ENCODE measurements at regions not wholly inside any gene's neighbourhood (a gene's known extent, or its start where the extent isn't known, plus 50 kb on each side); places are given as distances from the start of the nearest gene placed in this dataset.

- no peak for DNase-seq (ENCODE audit: low spot score in 2 of 2)
- no peak overlapping the region for H3K4me3 ChIP-seq (ENCODE audit: low read depth, poor library complexity, severe bottlenecking)
- intact Hi-C loops (cut with DNase I; ENCODE audit: low total_unique reads) = no loop called here
- TF ChIP-seq POLR2A (IDR thresholded peaks at IDR 0.05) = no peak
- no peak for TF ChIP-seq CTCF (IDR thresholded peaks at IDR 0.05)
These were observed 327.1 kb upstream of the MTNR1B start for GRCh38 chr11:92642177-92642931.

DNA sequence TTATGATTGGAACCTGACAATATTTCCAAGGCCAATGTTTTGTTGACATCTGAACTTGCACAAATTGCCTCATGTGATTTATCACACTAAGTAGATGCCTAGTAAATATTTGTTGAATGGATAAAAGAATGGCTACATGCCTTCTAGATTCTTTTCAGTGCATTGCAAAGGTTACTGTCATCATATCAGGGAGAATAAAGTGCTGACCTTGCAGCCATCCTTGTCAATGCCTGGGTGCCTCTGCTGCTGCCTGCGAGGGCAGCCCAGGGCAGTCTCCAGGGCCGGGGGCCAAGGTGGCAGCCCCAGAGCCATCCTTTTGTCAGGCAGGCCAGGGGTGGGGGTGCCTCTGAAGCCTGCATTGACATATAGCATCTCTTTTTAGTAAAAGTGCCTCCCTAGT, 325.6 kb upstream of the MTNR1B start:
- DNase-seq (ENCODE audit: low spot score in 2 of 2) = no peak
- no peak for TF ChIP-seq CTCF (IDR thresholded peaks at IDR 0.05)
- TF ChIP-seq POLR2A (IDR thresholded peaks at IDR 0.05) = no peak
- intact Hi-C loops (cut with DNase I; ENCODE audit: low total_unique reads) = no loop called here
- 65 to 67% methylated on average over 2 of the region's 2 CpGs for WGBS, 2 donors
- no peak overlapping the region for H3K4me3 ChIP-seq (ENCODE audit: low read depth, poor library complexity, severe bottlenecking)

- 75 to 79% methylated on average over 10 of the region's 10 CpGs for WGBS, 2 donors
- no peak for DNase-seq (ENCODE audit: low spot score in 2 of 2)
- TF ChIP-seq POLR2A (IDR thresholded peaks at IDR 0.05) (no peak), CTCF (IDR thresholded peaks at IDR 0.05) (no peak)
- intact Hi-C loops (cut with DNase I; ENCODE audit: low total_unique reads) = no loop called here
- no peak overlapping the region for H3K4me3 ChIP-seq (ENCODE audit: low read depth, poor library complexity, severe bottlenecking)
These were observed 324.6 kb upstream of the MTNR1B start for GRCh38 chr11:92644595-92645445.

GRCh38 chr11:92651159-92651558, 318.3 kb upstream of the MTNR1B start:
- TF ChIP-seq POLR2A (IDR thresholded peaks at IDR 0.05) = no peak
- TF ChIP-seq CTCF (IDR thresholded peaks at IDR 0.05) = no peak
- intact Hi-C loops (cut with DNase I; ENCODE audit: low total_unique reads) = no loop called here
- DNase-seq (ENCODE audit: low spot score in 2 of 2) = no peak
- H3K4me3 ChIP-seq (ENCODE audit: low read depth, poor library complexity, severe bottlenecking) = no peak overlapping the region
- WGBS, 2 donors = 57 to 64% methylated on average over 2 of the region's 2 CpGs

- no peak for DNase-seq (ENCODE audit: low spot score in 2 of 2)
- TF ChIP-seq CTCF (IDR thresholded peaks at IDR 0.05) = no peak
- no peak for TF ChIP-seq POLR2A (IDR thresholded peaks at IDR 0.05)
- intact Hi-C loops (cut with DNase I; ENCODE audit: low total_unique reads) = no loop called here
These were observed 316.0 kb upstream of the MTNR1B start for GRCh38 chr11:92653454-92653853.

More at GRCh38 chr11:92653454-92653853, 316.0 kb upstream of the MTNR1B start:
- no peak overlapping the region for H3K4me3 ChIP-seq (ENCODE audit: low read depth, poor library complexity, severe bottlenecking)
